ENCODE measurements at regions not wholly inside any gene's neighbourhood (a gene's known extent, or its start where the extent isn't known, plus 50 kb on each side); places are given as distances from the start of the nearest gene placed in this dataset.

GRCh38 chr7:81516898-81517297 is 252.9 kb downstream of the HGF start:
- intact Hi-C loops (cut with micrococcal nuclease) = no loop called here
- ATAC-seq (ENCODE audit: low read depth) (no peak), DNase-seq (no peak)
- no peaks in the 10 kb centered on the region for H3K79me2 ChIP-seq (ENCODE audit: control insufficient read depth, insufficient read depth, low read length)
- no peak overlapping the region for H3K9ac ChIP-seq (ENCODE audit: low read length)
- H3K9me3 ChIP-seq (ENCODE audit: control extremely low read depth in 1 of 3, control insufficient read depth in 2 of 3, insufficient read depth in 1 of 3, low read length in 2 of 3) = no peaks in the 10 kb centered on the region
- ChIA-PET CTCF (no interaction called here), POLR2A (no interaction called here)
- no peak overlapping the region for H3K27ac Mint-ChIP-seq
- H3K4me3 ChIP-seq (ENCODE audit: control extremely low read depth in 1 of 5, extremely low read depth in 1 of 5, insufficient read depth in 1 of 5, low read depth in 2 of 5, low read length in 4 of 5) = no peak overlapping the region
- H3K4me1 ChIP-seq (ENCODE audit: control insufficient read depth in 2 of 2, insufficient read depth in 2 of 2, low read length in 2 of 2) = no peaks in the 10 kb centered on the region
- no peaks in the 10 kb centered on the region for H3K27me3 Mint-ChIP-seq
- H4K20me1 ChIP-seq (ENCODE audit: control insufficient read depth, insufficient read depth, low read length, poor library complexity, severe bottlenecking) = no peaks in the 10 kb centered on the region
- H3K4me2 ChIP-seq (replicated peaks; ENCODE audit: low read depth, low read length, poor library complexity, severe bottlenecking) = no peak overlapping the region
- H3K27ac ChIP-seq (ENCODE audit: low read length in 2 of 2) = no peak overlapping the region
- no peaks in the 10 kb centered on the region for H3K9me3 Mint-ChIP-seq (ENCODE audit: insufficient read depth)
- H3K27me3 ChIP-seq (replicated peaks in 1 of 4; ENCODE audit: control extremely low read depth in 1 of 4, control insufficient read depth in 3 of 4, insufficient read depth in 4 of 4, low read length in 3 of 4) = no peaks in the 10 kb centered on the region
- no peak overlapping the region for H3K4me3 Mint-ChIP-seq
- H2AFZ ChIP-seq (ENCODE audit: insufficient read depth, low read depth, low read length, poor library complexity, severe bottlenecking) = no peak overlapping the region
- no peak for TF ChIP-seq EZH2 (IDR thresholded peaks at IDR 0.05; ENCODE audit: borderline replicate concordance, insufficient read depth, low read depth, low read length, poor library complexity, severe bottlenecking)
- no peak for TF ChIP-seq CTCF (IDR thresholded peaks at IDR 0.05)
- no peaks in the 10 kb centered on the region for H3K36me3 ChIP-seq (replicated peaks in 1 of 2; ENCODE audit: control extremely low read depth in 1 of 2, control insufficient read depth in 1 of 2, extremely low read depth in 1 of 2, insufficient read depth in 2 of 2, low read length in 1 of 2)
- H3K4me1 Mint-ChIP-seq = no peaks in the 10 kb centered on the region

GRCh38 chr7:81515009-81515408 is 254.8 kb downstream of the HGF start:
- Histone ChIP-seq H3K9me3 (ENCODE audit: control extremely low read depth in 1 of 3, control insufficient read depth in 2 of 3, insufficient read depth in 1 of 3, low read length in 2 of 3) (no peaks in the 10 kb centered on the region), H3K79me2 (ENCODE audit: control insufficient read depth, insufficient read depth, low read length) (no peaks in the 10 kb centered on the region), H3K27me3 (replicated peaks in 1 of 4; ENCODE audit: control extremely low read depth in 1 of 4, control insufficient read depth in 3 of 4, insufficient read depth in 4 of 4, low read length in 3 of 4) (no peaks in the 10 kb centered on the region), H3K27ac (ENCODE audit: low read length in 2 of 2) (no peak overlapping the region), H2AFZ (ENCODE audit: insufficient read depth, low read depth, low read length, poor library complexity, severe bottlenecking) (no peak overlapping the region), H4K20me1 (ENCODE audit: control insufficient read depth, insufficient read depth, low read length, poor library complexity, severe bottlenecking) (no peaks in the 10 kb centered on the region), H3K4me2 (replicated peaks; ENCODE audit: low read depth, low read length, poor library complexity, severe bottlenecking) (no peak overlapping the region), H3K4me1 (ENCODE audit: control insufficient read depth in 2 of 2, insufficient read depth in 2 of 2, low read length in 2 of 2) (no peaks in the 10 kb centered on the region), H3K9ac (ENCODE audit: low read length) (no peak overlapping the region), H3K36me3 (replicated peaks in 1 of 2; ENCODE audit: control extremely low read depth in 1 of 2, control insufficient read depth in 1 of 2, extremely low read depth in 1 of 2, insufficient read depth in 2 of 2, low read length in 1 of 2) (no peaks in the 10 kb centered on the region), H3K4me3 (ENCODE audit: control extremely low read depth in 1 of 5, extremely low read depth in 1 of 5, insufficient read depth in 1 of 5, low read depth in 2 of 5, low read length in 4 of 5) (no peak overlapping the region)
- TF ChIP-seq EZH2 (IDR thresholded peaks at IDR 0.05; ENCODE audit: borderline replicate concordance, insufficient read depth, low read depth, low read length, poor library complexity, severe bottlenecking) (no peak), CTCF (IDR thresholded peaks at IDR 0.05) (no peak)
- no peaks in the 10 kb centered on the region for H3K4me1 Mint-ChIP-seq
- no peaks in the 10 kb centered on the region for H3K27me3 Mint-ChIP-seq
- intact Hi-C loops (cut with micrococcal nuclease) = no loop called here
- WGBS (ENCODE audit: insufficient coverage) = no CpG with 5 or more reads among the region's 1 CpG
- no peak for DNase-seq
- H3K4me3 Mint-ChIP-seq = no peak overlapping the region
- H3K27ac Mint-ChIP-seq = no peak overlapping the region
- ChIA-PET POLR2A (no interaction called here), CTCF (no interaction called here)
- ATAC-seq (ENCODE audit: low read depth) = no peak
- no peaks in the 10 kb centered on the region for H3K9me3 Mint-ChIP-seq (ENCODE audit: insufficient read depth)

All from B cell (primary cell).